H1 (cell line): ENCODE measurements at regions not wholly inside any gene's neighbourhood (a gene's known extent, or its start where the extent isn't known, plus 50 kb on each side); places are given as distances from the start of the nearest gene placed in this dataset.

Experiments used
- CTCF ChIA-PET: fragments of 300-600 bp; sonication (Branson Sonifier 250); formaldehyde crosslinking; loops from one replicate; lab custom pipeline; 2021; ENCODE audit not compliant: partially characterized antibody; lab: Charles Lee
- POLR2A ChIA-PET: fragments of 300-600 bp; sonication (Branson Sonifier 250); formaldehyde crosslinking; loops from one replicate; lab custom pipeline; 2021; ENCODE audit warnings: inconsistent platforms; ENCODE audit not compliant: partially characterized antibody; lab: Charles Lee
- DNase-seq, 2 experiments: peaks; one replicate each; pipeline versions ENCODE4 v3.0.0 to v3.0.0-alpha.2; 2010 to 2022; ENCODE audit warnings: low spot score in 2 of 2, low read depth in 1 of 2, mixed read lengths in 1 of 2
- FAIRE-seq: peaks from 2 replicates; lab custom pipeline; 2011; peaks lifted over from hg19 to GRCh38; lab: Jason Lieb, UNC
- H2AFZ ChIP-seq: 2 replicates; pipeline ENCODE4 v1.8.1; 2012; ENCODE audit warnings: low read length, inconsistent platforms
- H2AK5ac ChIP-seq: 2 replicates; pipeline ENCODE4 v1.6.1; 2013; ENCODE audit warnings: low read depth, low read length
- H2BK120ac ChIP-seq: replicated peaks from 2 replicates; pipeline ENCODE3; 2013; ENCODE audit warnings: low read depth, low read length, inconsistent platforms
- H2BK12ac ChIP-seq: 2 replicates; pipeline ENCODE4 v1.6.1; 2013; ENCODE audit warnings: low read depth, low read length
- H2BK15ac ChIP-seq: 2 replicates; pipeline ENCODE4 v1.6.1; 2013; ENCODE audit warnings: low read length
- H2BK20ac ChIP-seq: 2 replicates; pipeline ENCODE4 v1.6.1; 2013; ENCODE audit warnings: low read length
- H2BK5ac ChIP-seq: 2 replicates; pipeline ENCODE4 v1.6.1; 2013; ENCODE audit warnings: low read depth, low read length
- H3K14ac ChIP-seq: 2 replicates; pipeline ENCODE4 v1.6.1; 2013; ENCODE audit warnings: inconsistent platforms; ENCODE audit not compliant: insufficient read length
- H3K18ac ChIP-seq: 2 replicates; pipeline ENCODE4 v1.6.1; 2013; ENCODE audit warnings: low read length; ENCODE audit errors: extremely low read depth
- H3K23ac ChIP-seq: 2 replicates; pipeline ENCODE4 v1.6.1; 2013; ENCODE audit warnings: inconsistent platforms; ENCODE audit not compliant: insufficient read length
- H3K23me2 ChIP-seq: 2 replicates; pipeline ENCODE4 v1.6.1; 2013; ENCODE audit warnings: low read depth, low read length
- H3K27ac ChIP-seq: 2 replicates; pipeline ENCODE4 v1.6.1; 2011; ENCODE audit warnings: low read depth, low read length, inconsistent platforms
- H3K27me3 ChIP-seq, 4 experiments: replicated peaks in 1 of 4; 1 replicate in 1 of 4; 2 replicates in 3 of 4; pipeline versions ENCODE4 v1.6.1 to v1.8.1; 2011 to 2013; ENCODE audit warnings: low read length in 3 of 4, mild to moderate bottlenecking in 3 of 4, inconsistent platforms in 2 of 4, mixed read lengths in 2 of 4, moderate library complexity in 1 of 4; ENCODE audit not compliant: control insufficient read depth in 3 of 4, insufficient read depth in 3 of 4; ENCODE audit errors: extremely low read depth in 1 of 4
- H3K36me3 ChIP-seq, 4 experiments: 2 replicates each; pipeline versions ENCODE4 v1.6.1 to v1.8.1; 2011 to 2013; ENCODE audit warnings: mild to moderate bottlenecking in 4 of 4, low read length in 3 of 4, moderate library complexity in 2 of 4, control low read depth in 1 of 4, inconsistent platforms in 1 of 4; ENCODE audit not compliant: insufficient read depth in 4 of 4, control insufficient read depth in 2 of 4
- H3K4ac ChIP-seq: replicated peaks from 2 replicates; pipeline ENCODE3; 2013; ENCODE audit warnings: low read length, low read depth, mixed read lengths, inconsistent platforms; ENCODE audit not compliant: insufficient read length
- H3K4me1 ChIP-seq, 4 experiments: replicated peaks in 1 of 4; 1 replicate in 1 of 4; 2 replicates in 3 of 4; pipeline versions ENCODE4 v1.6.1 to v1.8.1; 2011 to 2013; ENCODE audit warnings: low read length in 3 of 4, inconsistent platforms in 2 of 4, mixed read lengths in 1 of 4; ENCODE audit not compliant: insufficient read depth in 4 of 4, control insufficient read depth in 3 of 4
- H3K4me2 ChIP-seq, 2 experiments: 2 replicates each; pipeline versions ENCODE4 v1.6.1 to v1.8.1; 2011 to 2013; ENCODE audit warnings: low read depth in 2 of 2, low read length in 2 of 2, control low read depth in 1 of 2, inconsistent platforms in 1 of 2, mild to moderate bottlenecking in 1 of 2; ENCODE audit not compliant: insufficient read depth in 1 of 2
- H3K4me3 ChIP-seq, 4 experiments: fragments of 200-600, 300-600 bp in 1 of 4; sonication (generic), shearing (Covaris generic), sonication (Bioruptor Twin) in 1 of 4; 2 replicates each; pipeline versions ENCODE4 v1.5.1 to v1.8.1; 2011 to 2016; ENCODE audit warnings: low read length in 4 of 4, low read depth in 3 of 4, control low read depth in 2 of 4, inconsistent platforms in 2 of 4, mild to moderate bottlenecking in 2 of 4, mixed read lengths in 1 of 4, moderate library complexity in 1 of 4; ENCODE audit not compliant: insufficient read depth in 2 of 4; ENCODE audit errors: extremely low read depth in 1 of 4
- H3K56ac ChIP-seq: replicated peaks from 2 replicates; pipeline ENCODE3; 2013; ENCODE audit warnings: low read depth, mild to moderate bottlenecking, mixed read lengths, low read length, inconsistent platforms; ENCODE audit not compliant: insufficient read length
- H3K79me1 ChIP-seq: 2 replicates; pipeline ENCODE4 v1.6.1; 2013; ENCODE audit warnings: low read depth, low read length, control low read depth
- H3K79me2 ChIP-seq, 2 experiments: 2 replicates each; pipeline versions ENCODE4 v1.6.1 to v1.8.1; 2012 to 2013; ENCODE audit warnings: low read length in 2 of 2, mild to moderate bottlenecking in 2 of 2, inconsistent platforms in 1 of 2; ENCODE audit not compliant: insufficient read depth in 2 of 2, control insufficient read depth in 1 of 2
- H3K9ac ChIP-seq, 4 experiments: replicated peaks in 1 of 4; 1 replicate in 1 of 4; 2 replicates in 3 of 4; pipeline versions ENCODE4 v1.6.1 to v1.8.1; 2011 to 2013; ENCODE audit warnings: low read depth in 3 of 4, low read length in 3 of 4, control low read depth in 2 of 4, mild to moderate bottlenecking in 2 of 4, moderate library complexity in 2 of 4, inconsistent platforms in 1 of 4; ENCODE audit errors: extremely low read depth in 1 of 4
- H3K9me3 ChIP-seq, 2 experiments: 2 replicates each; pipeline versions ENCODE4 v1.6.1 to v1.8.1; 2012 to 2013; ENCODE audit warnings: mild to moderate bottlenecking in 2 of 2, moderate library complexity in 2 of 2, control low read depth in 1 of 2, inconsistent platforms in 1 of 2, low read depth in 1 of 2, low read length in 1 of 2, mixed read lengths in 1 of 2; ENCODE audit not compliant: insufficient read depth in 2 of 2
- H4K20me1 ChIP-seq, 2 experiments: replicated peaks in 1 of 2; 2 replicates each; pipeline versions ENCODE3 to v1.8.1; 2011 to 2013; ENCODE audit warnings: inconsistent platforms in 2 of 2, low read length in 2 of 2, mild to moderate bottlenecking in 1 of 2; ENCODE audit not compliant: insufficient read depth in 2 of 2, control insufficient read depth in 1 of 2
- H4K5ac ChIP-seq: 2 replicates; pipeline ENCODE4 v1.6.1; 2013; ENCODE audit warnings: low read length, low read depth, mixed read lengths, inconsistent platforms; ENCODE audit not compliant: insufficient read length
- H4K8ac ChIP-seq: 2 replicates; pipeline ENCODE4 v1.8.0; 2013; ENCODE audit warnings: mild to moderate bottlenecking, moderate library complexity, low read length, inconsistent platforms; ENCODE audit not compliant: insufficient read depth; ENCODE audit errors: extremely low read depth
- H4K91ac ChIP-seq: replicated peaks from 2 replicates; pipeline ENCODE3; 2013; ENCODE audit warnings: low read length, mixed read lengths, inconsistent platforms; ENCODE audit not compliant: insufficient read length
- BRCA1 ChIP-seq: IDR thresholded peaks from 2 replicates; pipeline ENCODE4 v1.6.1; 2012; ENCODE audit warnings: low read depth, low read length, improper control_type of control experiment
- CBX5 ChIP-seq: fragments of 300-800, 300-1000 bp; sonication (generic); IDR thresholded peaks from 2 replicates; pipeline ENCODE4 v1.7.1; 2016; ENCODE audit warnings: antibody characterized with exemption, low read length, low read depth
- RXRA ChIP-seq: IDR thresholded peaks from 2 replicates; pipeline ENCODE4 v1.6.1; 2011; ENCODE audit warnings: low read depth, mild to moderate bottlenecking, low read length, moderate library complexity; ENCODE audit not compliant: insufficient read depth
- SIN3A ChIP-seq, 2 experiments: IDR thresholded peaks in 1 of 2; conservative IDR thresholded peaks in 1 of 2; 2 replicates each; pipeline ENCODE4 v1.6.1; 2011 to 2012; ENCODE audit warnings: low read length in 2 of 2, improper control_type of control experiment in 1 of 2, low read depth in 1 of 2, mild to moderate bottlenecking in 1 of 2
- TAF7 ChIP-seq: optimal IDR thresholded peaks from 2 replicates; pipeline ENCODE3; 2011; ENCODE audit warnings: low read depth, mild to moderate bottlenecking, inconsistent platforms, low read length, moderate library complexity, borderline replicate concordance
- TEAD4 ChIP-seq: IDR thresholded peaks from 2 replicates; pipeline ENCODE4 v1.6.1; 2012; ENCODE audit warnings: low read depth, low read length, inconsistent platforms, mixed read lengths
- WGBS, 2 experiments: shearing (Covaris generic) in 1 of 2; methylation state at CpG; one replicate each; pipeline versions ENCODE4 v1.1.6 to v1.1.7; 2013 to 2015; ENCODE audit warnings: low lambda C conversion rate in 2 of 2, mixed read lengths in 2 of 2, inconsistent platforms in 1 of 2, low coverage in 1 of 2, missing lambda C conversion rate in 1 of 2; ENCODE audit not compliant: insufficient replicate concordance in 2 of 2, insufficient coverage in 1 of 2, insufficient read length in 1 of 2; ENCODE audit errors: extremely low coverage in 1 of 2, missing lambda C conversion rate in 1 of 2; 5-methylcytosine and 5-hydroxymethylcytosine counted together

GRCh38 chr1:57512386-57512785 lies 88.5 kb upstream of the DAB1 start:
- Histone ChIP-seq H2BK5ac (no peak overlapping the region), H4K20me1 (no peaks in the 10 kb centered on the region), H3K23ac (no peak overlapping the region), H3K23me2 (no peaks in the 10 kb centered on the region), H3K9ac (no peak overlapping the region), H3K27me3 (no peaks in the 10 kb centered on the region), H2AFZ (no peak overlapping the region), H3K14ac (no peak overlapping the region), H3K36me3 (no peaks in the 10 kb centered on the region), H3K18ac (no peak overlapping the region), H3K79me2 (no peaks in the 10 kb centered on the region), H3K4me3 (no peak overlapping the region), H2AK5ac (no peak overlapping the region), H3K4me1 (peaks cover 0 to under 1% (median 0%) of the 10 kb centered on the region in 4 experiments; a peak in 1 of 7 replicates), H3K79me1 (no peaks in the 10 kb centered on the region), H2BK12ac (no peak overlapping the region), H4K5ac (no peak overlapping the region), H4K8ac (no peak overlapping the region), H3K4me2 (no peak overlapping the region), H4K91ac (no peak overlapping the region), H3K9me3 (no peaks in the 10 kb centered on the region), H2BK120ac (no peak overlapping the region), H3K27ac (no peak overlapping the region), H2BK20ac (no peak overlapping the region), H2BK15ac (no peak overlapping the region), H3K4ac (no peak overlapping the region), H3K56ac (no peak overlapping the region)
- CTCF ChIA-PET: interaction anchor here (0.9 to 1.5 kb wide), 5 partner anchors 9 to 81 kb away, joined by 3 to 5 read pairs (median 3); no protein-coding TSS in a partner anchor
- DNase-seq (no peak), FAIRE-seq (no peak)
- POLR2A ChIA-PET: no interaction called here
- WGBS, 2 experiments: 92% methylated on average over 1 of the region's 1 CpG; no CpG with 5 or more reads in 1 of the 2 experiments
- TF ChIP-seq SIN3A (conservative IDR thresholded peaks at IDR 0.05 in 1 of 2, IDR thresholded peaks at IDR 0.05 in 1 of 2; ENCODE audit: low read depth in 1 of 2, low read length in 2 of 2) (no peak), BRCA1 (no peak), TAF7 (no peak), RXRA (no peak), TEAD4 (no peak), CBX5 (no peak)
